ENCODE measurements at regions not wholly inside any gene's neighbourhood (a gene's known extent, or its start where the extent isn't known, plus 50 kb on each side); places are given as distances from the start of the nearest gene placed in this dataset.

GRCh38 chr13:47166336-47166735, 269.5 kb upstream of the HTR2A start:
- Mint-ChIP-seq H3K27ac (no peak overlapping the region), H3K36me3 (no peaks in the 10 kb centered on the region), H3K4me3 (no peak overlapping the region), H3K4me1 (peaks cover 0 to 5% (median 0%) of the 10 kb centered on the region in 3 donors), H3K27me3 (peaks cover 0 to 3% of the 10 kb centered on the region in 2 donors), H3K9me3 (peaks cover 0 to 2% (median 0%) of the 10 kb centered on the region in 5 donors)
- no peak for DNase-seq
- Histone ChIP-seq H3K27ac (ENCODE audit: low read depth, low read length) (no peak overlapping the region), H3K36me3 (ENCODE audit: insufficient read depth, low read length) (no peaks in the 10 kb centered on the region), H3K27me3 (ENCODE audit: insufficient read depth, low read length, poor library complexity, severe bottlenecking) (no peaks in the 10 kb centered on the region), H3K4me3 (ENCODE audit: low read length) (no peak overlapping the region), H3K9me3 (ENCODE audit: low read length) (no peaks in the 10 kb centered on the region), H3K4me1 (ENCODE audit: insufficient read depth, low read length) (no peaks in the 10 kb centered on the region)
- CTCF ChIA-PET, result no interaction called here
- POLR2A ChIA-PET, result no interaction called here

GRCh38 chr13:47159853-47160550, 263.1 kb upstream of the HTR2A start:
- Mint-ChIP-seq H3K9me3 (peaks cover 0 to 6% (median 2%) of the 10 kb centered on the region in 5 donors), H3K36me3 (no peaks in the 10 kb centered on the region), H3K4me1 (no peaks in the 10 kb centered on the region), H3K27ac (no peak overlapping the region), H3K4me3 (no peak overlapping the region), H3K27me3 (peaks cover 0 to 13% of the 10 kb centered on the region in 2 donors)
- no peaks in the 10 kb centered on the region for H3K9me3 ChIP-seq (ENCODE audit: low read length)
- no peak for DNase-seq
- no peaks in the 10 kb centered on the region for H3K36me3 ChIP-seq (ENCODE audit: insufficient read depth, low read length)
- POLR2A ChIA-PET, result no interaction called here
- H3K27ac ChIP-seq (ENCODE audit: low read depth, low read length), result no peak overlapping the region
- CTCF ChIA-PET, result no interaction called here
- no peaks in the 10 kb centered on the region for H3K4me1 ChIP-seq (ENCODE audit: insufficient read depth, low read length)
- H3K4me3 ChIP-seq (ENCODE audit: low read length), result no peak overlapping the region
- H3K27me3 ChIP-seq (ENCODE audit: insufficient read depth, low read length, poor library complexity, severe bottlenecking), result no peaks in the 10 kb centered on the region

- H3K4me1 Mint-ChIP-seq, result no peaks in the 10 kb centered on the region
- Histone ChIP-seq H3K9me3 (ENCODE audit: low read length) (no peaks in the 10 kb centered on the region), H3K4me3 (ENCODE audit: low read length) (no peak overlapping the region), H3K36me3 (ENCODE audit: insufficient read depth, low read length) (no peaks in the 10 kb centered on the region), H3K4me1 (ENCODE audit: insufficient read depth, low read length) (no peaks in the 10 kb centered on the region), H3K27me3 (ENCODE audit: insufficient read depth, low read length, poor library complexity, severe bottlenecking) (no peaks in the 10 kb centered on the region), H3K27ac (ENCODE audit: low read depth, low read length) (no peak overlapping the region)
- POLR2A ChIA-PET, result no interaction called here
- peaks cover 0 to 6% (median 2%) of the 10 kb centered on the region in 5 donors for H3K9me3 Mint-ChIP-seq
- no peak overlapping the region for H3K4me3 Mint-ChIP-seq
- no peak overlapping the region for H3K27ac Mint-ChIP-seq
- CTCF ChIA-PET, result no interaction called here
- no peak for DNase-seq
- H3K36me3 Mint-ChIP-seq, result no peaks in the 10 kb centered on the region
- peaks cover 2 to 17% of the 10 kb centered on the region in 2 donors for H3K27me3 Mint-ChIP-seq
These were observed 261.7 kb upstream of the HTR2A start for GRCh38 chr13:47158593-47158992.

- no peaks in the 10 kb centered on the region for H3K36me3 ChIP-seq (ENCODE audit: insufficient read depth, low read length)
- Mint-ChIP-seq H3K4me1 (no peaks in the 10 kb centered on the region), H3K27ac (no peak overlapping the region), H3K9me3 (peaks cover 0 to 3% (median 0%) of the 10 kb centered on the region in 5 donors), H3K4me3 (no peak overlapping the region), H3K36me3 (no peaks in the 10 kb centered on the region), H3K27me3 (no peaks in the 10 kb centered on the region)
- H3K27me3 ChIP-seq (ENCODE audit: insufficient read depth, low read length, poor library complexity, severe bottlenecking), result no peaks in the 10 kb centered on the region
- no peak for DNase-seq
- H3K4me1 ChIP-seq (ENCODE audit: insufficient read depth, low read length), result no peaks in the 10 kb centered on the region
- H3K4me3 ChIP-seq (ENCODE audit: low read length), result no peak overlapping the region
- H3K9me3 ChIP-seq (ENCODE audit: low read length), result no peaks in the 10 kb centered on the region
- ChIA-PET CTCF (no interaction called here), POLR2A (no interaction called here)
- H3K27ac ChIP-seq (ENCODE audit: low read depth, low read length), result no peak overlapping the region
These were observed 251.7 kb upstream of the HTR2A start for GRCh38 chr13:47148543-47148942.

GRCh38 chr13:47147812-47148119, 250.9 kb upstream of the HTR2A start:
- Mint-ChIP-seq H3K27me3 (no peaks in the 10 kb centered on the region), H3K4me3 (no peak overlapping the region), H3K4me1 (no peaks in the 10 kb centered on the region), H3K9me3 (peaks cover 0 to 3% (median 0%) of the 10 kb centered on the region in 5 donors), H3K27ac (no peak overlapping the region), H3K36me3 (no peaks in the 10 kb centered on the region)
- ChIA-PET CTCF (no interaction called here), POLR2A (no interaction called here)
- Histone ChIP-seq H3K36me3 (ENCODE audit: insufficient read depth, low read length) (no peaks in the 10 kb centered on the region), H3K27ac (ENCODE audit: low read depth, low read length) (no peak overlapping the region), H3K4me3 (ENCODE audit: low read length) (no peak overlapping the region), H3K4me1 (ENCODE audit: insufficient read depth, low read length) (no peaks in the 10 kb centered on the region), H3K27me3 (ENCODE audit: insufficient read depth, low read length, poor library complexity, severe bottlenecking) (no peaks in the 10 kb centered on the region), H3K9me3 (ENCODE audit: low read length) (no peaks in the 10 kb centered on the region)
- no peak for DNase-seq

- Mint-ChIP-seq H3K9me3 (peaks cover 0 to 3% (median 0%) of the 10 kb centered on the region in 5 donors), H3K27ac (no peak overlapping the region), H3K4me1 (no peaks in the 10 kb centered on the region), H3K4me3 (no peak overlapping the region), H3K27me3 (no peaks in the 10 kb centered on the region), H3K36me3 (no peaks in the 10 kb centered on the region)
- Histone ChIP-seq H3K9me3 (ENCODE audit: low read length) (no peaks in the 10 kb centered on the region), H3K4me3 (ENCODE audit: low read length) (no peak overlapping the region), H3K27me3 (ENCODE audit: insufficient read depth, low read length, poor library complexity, severe bottlenecking) (no peaks in the 10 kb centered on the region), H3K36me3 (ENCODE audit: insufficient read depth, low read length) (no peaks in the 10 kb centered on the region), H3K4me1 (ENCODE audit: insufficient read depth, low read length) (no peaks in the 10 kb centered on the region), H3K27ac (ENCODE audit: low read depth, low read length) (no peak overlapping the region)
- ChIA-PET CTCF (no interaction called here), POLR2A (no interaction called here)
- no peak for DNase-seq
These were observed 250.3 kb upstream of the HTR2A start for GRCh38 chr13:47146991-47147811.

GRCh38 chr13:47146136-47146535, 249.3 kb upstream of the HTR2A start:
- H3K27ac Mint-ChIP-seq, result no peak overlapping the region
- no peaks in the 10 kb centered on the region for H3K27me3 Mint-ChIP-seq
- H3K9me3 Mint-ChIP-seq, result peaks cover 0 to 3% (median 0%) of the 10 kb centered on the region in 5 donors
- Histone ChIP-seq H3K4me3 (ENCODE audit: low read length) (no peak overlapping the region), H3K27me3 (ENCODE audit: insufficient read depth, low read length, poor library complexity, severe bottlenecking) (no peaks in the 10 kb centered on the region), H3K4me1 (ENCODE audit: insufficient read depth, low read length) (no peaks in the 10 kb centered on the region), H3K27ac (ENCODE audit: low read depth, low read length) (no peak overlapping the region), H3K36me3 (ENCODE audit: insufficient read depth, low read length) (no peaks in the 10 kb centered on the region), H3K9me3 (ENCODE audit: low read length) (no peaks in the 10 kb centered on the region)
- ChIA-PET POLR2A (no interaction called here), CTCF (no interaction called here)
- no peak for DNase-seq
- no peaks in the 10 kb centered on the region for H3K4me1 Mint-ChIP-seq
- no peak overlapping the region for H3K4me3 Mint-ChIP-seq
- no peaks in the 10 kb centered on the region for H3K36me3 Mint-ChIP-seq

GRCh38 chr13:47144782-47145181, 247.9 kb upstream of the HTR2A start:
- H3K4me1 ChIP-seq (ENCODE audit: insufficient read depth, low read length), result no peaks in the 10 kb centered on the region
- H3K4me3 ChIP-seq (ENCODE audit: low read length), result no peak overlapping the region
- H3K36me3 ChIP-seq (ENCODE audit: insufficient read depth, low read length), result no peaks in the 10 kb centered on the region
- no peak overlapping the region for H3K27ac ChIP-seq (ENCODE audit: low read depth, low read length)
- no peak overlapping the region for H3K4me3 Mint-ChIP-seq
- DNase-seq, result no peak
- H3K9me3 Mint-ChIP-seq, result peaks cover 0 to 3% (median 0%) of the 10 kb centered on the region in 5 donors
- POLR2A ChIA-PET, result no interaction called here
- H3K27ac Mint-ChIP-seq, result peak overlapping the region in 1 of 8 donors; percentile 86
- H3K27me3 ChIP-seq (ENCODE audit: insufficient read depth, low read length, poor library complexity, severe bottlenecking), result no peaks in the 10 kb centered on the region
- H3K36me3 Mint-ChIP-seq, result no peaks in the 10 kb centered on the region
- CTCF ChIA-PET, result no interaction called here
- H3K4me1 Mint-ChIP-seq, result no peaks in the 10 kb centered on the region
- H3K9me3 ChIP-seq (ENCODE audit: low read length), result no peaks in the 10 kb centered on the region
- H3K27me3 Mint-ChIP-seq, result no peaks in the 10 kb centered on the region

Data from CD8-positive, alpha-beta memory T cell (primary cell).